NB4 (cell line): ENCODE measurements at regions not wholly inside any gene's neighbourhood (a gene's known extent, or its start where the extent isn't known, plus 50 kb on each side); places are given as distances from the start of the nearest gene placed in this dataset.

Experiments
- CTCF ChIP-seq: IDR thresholded peaks from one replicate; pipeline ENCODE4 v1.5.1; 2012; ENCODE audit warnings: low read depth, low read length
- POLR2A ChIP-seq: IDR thresholded peaks from 2 replicates; pipeline ENCODE4 v1.6.1; 2011; ENCODE audit warnings: mild to moderate bottlenecking; ENCODE audit not compliant: insufficient read length; ENCODE audit errors: extremely low read depth

GRCh38 chr20:57051096-57051495 lies 215.3 kb downstream of the BMP7 start:
- TF ChIP-seq POLR2A (no peak), CTCF (no peak)
